Sigmoid colon (tissue), 6 donors: ENCODE measurements at regions not wholly inside any gene's neighbourhood (a gene's known extent, or its start where the extent isn't known, plus 50 kb on each side); places are given as distances from the start of the nearest gene placed in this dataset.
"Not testable (repeated sequence)": the region's sequence is repeated elsewhere in the genome, so short reads cannot be mapped to it uniquely, and the experiment has no call there.

Source experiments
- DNase-seq: peaks from one replicate; pipeline ENCODE4 v3.0.0-alpha.2; 2019
- H3K27ac ChIP-seq, 4 donors: fragments of 200-600 bp; sonication (generic); one replicate each; pipeline ENCODE4 v1.5.1; 2016 to 2019; ENCODE audit warnings: mild to moderate bottlenecking in 1 of 4
- H3K27me3 ChIP-seq, 3 donors: fragments of 200-600 bp; sonication (generic); one replicate each; pipeline ENCODE4 v1.5.1; 2019; ENCODE audit warnings: mild to moderate bottlenecking in 1 of 3
- H3K36me3 ChIP-seq, 4 donors: fragments of 200-600 bp; sonication (generic); one replicate each; pipeline ENCODE4 v1.5.1; 2016 to 2019
- H3K4me1 ChIP-seq, 4 donors: fragments of 200-600 bp; sonication (generic); one replicate each; pipeline ENCODE4 v1.5.1; 2017 to 2019
- H3K4me3 ChIP-seq, 4 donors: fragments of 200-600 bp; sonication (generic); one replicate each; pipeline ENCODE4 v1.5.1; 2017 to 2019; ENCODE audit warnings: mild to moderate bottlenecking in 2 of 4, moderate library complexity in 1 of 4
- H3K9me3 ChIP-seq, 4 donors: fragments of 200-600 bp in 3 of 4; sonication (generic) in 3 of 4; one replicate each; pipeline versions ENCODE4 v1.5.1 to v1.6.1; 2013 to 2019
- EP300 ChIP-seq, 4 donors: sonication (generic); formaldehyde crosslinking; IDR thresholded peaks; one replicate each; pipeline ENCODE4 v1.6.1; 2017; ENCODE audit warnings: antibody characterized with exemption in 4 of 4
- POLR2A ChIP-seq, 2 donors: fragments of 450-650 bp; IDR thresholded peaks; one replicate each; pipeline ENCODE4 v1.6.1; 2016; ENCODE audit warnings: antibody characterized with exemption in 2 of 2, mild to moderate bottlenecking in 2 of 2, moderate library complexity in 2 of 2
- POLR2AphosphoS5 ChIP-seq, 4 donors: sonication (generic); formaldehyde crosslinking; IDR thresholded peaks; one replicate each; pipeline ENCODE4 v1.6.1; 2017; ENCODE audit warnings: antibody characterized with exemption in 4 of 4
- WGBS, 2 donors: extraction: QIAGEN DNeasy Blood & Tissue Kit; methylation state at CpG; one replicate each; pipeline ENCODE4 v1.1.7; 2013; 5-methylcytosine and 5-hydroxymethylcytosine counted together
- intact Hi-C: fragments of 100-400 bp; cut with DNase I; formaldehyde crosslinking; loops from one replicate; pipeline ENCODE4 v1.15.1; 2023
- TF ChIP-seq, protein P1 (sequence below), 4 experiments: fragments of 450-650 bp in 3 of 4; fragments of 200-600 bp in 1 of 4; IDR thresholded peaks; one replicate each; pipeline ENCODE4 v1.5.1; 2016 to 2019; ENCODE audit warnings: antibody characterized with exemption in 4 of 4, mild to moderate bottlenecking in 3 of 4, moderate library complexity in 2 of 4
- donor health status: healthy with polysubstance abuse.
- donor health status: healthy.

DNA sequence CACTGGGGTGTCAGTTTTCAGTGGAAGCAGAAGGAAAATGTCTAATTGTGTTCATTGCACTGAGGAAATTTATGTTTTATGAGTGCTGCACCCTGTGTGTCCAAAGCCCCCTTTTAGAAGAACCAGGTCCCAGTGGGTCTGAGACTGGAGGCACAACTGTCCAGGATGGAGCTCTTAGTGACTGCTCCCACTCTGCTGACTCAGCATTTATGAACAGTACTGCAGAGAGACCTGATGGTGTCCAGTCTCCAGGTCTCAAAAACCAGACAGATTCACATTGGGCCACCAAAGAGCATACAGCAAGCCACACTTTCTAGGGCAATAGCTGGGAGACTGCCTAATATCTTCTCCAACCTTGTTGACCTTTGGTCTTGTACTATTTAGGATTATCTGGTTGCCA lies 321.9 kb downstream of the CBLN1 start:
- intact Hi-C loops, result no loop called here
- Histone ChIP-seq H3K27ac (no peak overlapping the region), H3K27me3 (no peaks in the 10 kb centered on the region), H3K4me1 (peaks cover 0 to 22% (median 11%) of the 10 kb centered on the region in 4 donors), H3K9me3 (no peaks in the 10 kb centered on the region), H3K36me3 (no peaks in the 10 kb centered on the region), H3K4me3 (no peak overlapping the region)
- DNase-seq, result no peak
- TF ChIP-seq, protein P1, sequence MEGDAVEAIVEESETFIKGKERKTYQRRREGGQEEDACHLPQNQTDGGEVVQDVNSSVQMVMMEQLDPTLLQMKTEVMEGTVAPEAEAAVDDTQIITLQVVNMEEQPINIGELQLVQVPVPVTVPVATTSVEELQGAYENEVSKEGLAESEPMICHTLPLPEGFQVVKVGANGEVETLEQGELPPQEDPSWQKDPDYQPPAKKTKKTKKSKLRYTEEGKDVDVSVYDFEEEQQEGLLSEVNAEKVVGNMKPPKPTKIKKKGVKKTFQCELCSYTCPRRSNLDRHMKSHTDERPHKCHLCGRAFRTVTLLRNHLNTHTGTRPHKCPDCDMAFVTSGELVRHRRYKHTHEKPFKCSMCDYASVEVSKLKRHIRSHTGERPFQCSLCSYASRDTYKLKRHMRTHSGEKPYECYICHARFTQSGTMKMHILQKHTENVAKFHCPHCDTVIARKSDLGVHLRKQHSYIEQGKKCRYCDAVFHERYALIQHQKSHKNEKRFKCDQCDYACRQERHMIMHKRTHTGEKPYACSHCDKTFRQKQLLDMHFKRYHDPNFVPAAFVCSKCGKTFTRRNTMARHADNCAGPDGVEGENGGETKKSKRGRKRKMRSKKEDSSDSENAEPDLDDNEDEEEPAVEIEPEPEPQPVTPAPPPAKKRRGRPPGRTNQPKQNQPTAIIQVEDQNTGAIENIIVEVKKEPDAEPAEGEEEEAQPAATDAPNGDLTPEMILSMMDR (IDR thresholded peaks at IDR 0.05), result no peak
- no peak for TF ChIP-seq POLR2A (IDR thresholded peaks at IDR 0.05)
- TF ChIP-seq EP300 (IDR thresholded peaks at IDR 0.05), result no peak
- no peak for TF ChIP-seq POLR2AphosphoS5 (IDR thresholded peaks at IDR 0.05)

DNA sequence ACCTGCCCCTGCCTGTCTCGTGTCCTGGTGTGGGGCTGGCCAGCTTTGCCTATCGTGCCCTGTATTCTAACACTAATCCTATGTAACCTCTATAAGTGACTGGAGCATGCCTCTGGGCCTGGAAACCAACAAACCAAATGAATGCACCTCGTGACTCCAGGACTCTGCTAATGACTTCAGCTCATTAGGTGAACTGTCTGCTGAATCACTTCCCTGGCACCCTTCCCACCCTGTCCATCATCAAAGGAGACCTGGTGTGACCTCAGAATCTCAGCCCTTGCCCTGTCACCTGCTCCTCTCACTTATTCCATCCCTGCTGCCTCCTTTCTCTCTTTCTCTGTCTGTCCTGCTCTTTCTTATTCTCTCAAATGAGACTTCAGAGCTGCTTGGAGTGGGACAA lies 322.4 kb downstream of the CBLN1 start:
- 61 to 63% methylated on average over 3 of the region's 3 CpGs for WGBS, 2 donors
- H3K9me3 ChIP-seq, result no peaks in the 10 kb centered on the region
- no peak for DNase-seq

DNA sequence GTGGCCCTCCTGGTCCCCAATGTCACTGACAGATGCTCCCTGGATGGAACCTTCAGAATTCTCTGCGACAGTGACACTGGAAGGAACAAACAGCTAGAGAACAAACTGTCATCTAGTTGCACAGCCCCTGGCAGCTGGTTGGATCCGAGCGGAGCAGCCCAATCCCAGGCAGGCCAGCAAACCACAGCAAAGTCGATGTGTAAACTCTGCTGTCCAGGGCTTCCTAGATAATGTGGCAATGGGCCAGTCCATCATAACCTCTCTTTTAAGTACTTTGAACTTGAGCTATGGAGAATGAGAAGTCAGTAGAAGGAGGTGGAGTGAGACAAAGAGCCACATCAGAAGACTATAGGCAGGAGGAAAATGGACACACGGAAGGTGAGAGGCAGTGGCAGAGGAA lies 323.0 kb downstream of the CBLN1 start:
- Histone ChIP-seq H3K4me1 (peaks cover 0 to 11% (median 3%) of the 10 kb centered on the region in 4 donors), H3K27ac (no peak overlapping the region), H3K9me3 (no peaks in the 10 kb centered on the region), H3K4me3 (no peak overlapping the region), H3K27me3 (no peaks in the 10 kb centered on the region), H3K36me3 (no peaks in the 10 kb centered on the region)
- TF ChIP-seq POLR2A (IDR thresholded peaks at IDR 0.05), result no peak
- no peak for TF ChIP-seq EP300 (IDR thresholded peaks at IDR 0.05)
- TF ChIP-seq POLR2AphosphoS5 (IDR thresholded peaks at IDR 0.05), result no peak
- TF ChIP-seq, protein P1 (IDR thresholded peaks at IDR 0.05), result no peak
- no peak for DNase-seq
- WGBS, 2 donors, result 77% methylated on average over 5 of the region's 5 CpGs
- intact Hi-C loops, result no loop called here

More for the DNA sequence above, 322.4 kb downstream of the CBLN1 start:
- Histone ChIP-seq H3K4me1 (peaks cover 0 to 16% (median 5%) of the 10 kb centered on the region in 4 donors), H3K36me3 (no peaks in the 10 kb centered on the region), H3K27ac (no peak overlapping the region), H3K4me3 (no peak overlapping the region), H3K27me3 (no peaks in the 10 kb centered on the region)
- intact Hi-C loops, result no loop called here
- TF ChIP-seq POLR2A (IDR thresholded peaks at IDR 0.05), result no peak
- TF ChIP-seq EP300 (IDR thresholded peaks at IDR 0.05), result no peak
- TF ChIP-seq POLR2AphosphoS5 (IDR thresholded peaks at IDR 0.05), result no peak
- TF ChIP-seq, protein P1 (IDR thresholded peaks at IDR 0.05), result no peak

DNA sequence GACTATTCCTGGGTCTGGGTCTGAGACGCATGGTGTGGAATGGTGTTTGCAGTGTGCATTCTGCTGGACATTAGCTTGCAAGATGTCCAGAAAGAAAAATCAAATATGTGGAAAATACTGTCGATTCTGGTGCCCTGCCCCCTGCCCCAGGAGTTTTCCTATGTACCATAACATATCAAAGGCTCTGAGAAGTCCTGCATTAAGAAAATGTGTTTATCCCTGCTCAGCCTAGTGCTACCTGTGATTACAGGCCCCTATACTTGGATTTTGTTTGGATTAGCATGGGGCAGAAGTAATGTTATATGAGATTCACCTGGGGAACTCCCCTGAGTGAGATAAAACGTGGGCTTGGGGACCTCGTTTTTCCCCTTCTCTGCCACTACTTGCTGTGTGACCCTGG lies 325.0 kb downstream of the CBLN1 start:
- DNase-seq, result no peak
- intact Hi-C loops, result no loop called here
- 49 to 76% methylated on average over 4 of the region's 4 CpGs for WGBS, 2 donors
- Histone ChIP-seq H3K4me1 (peaks cover 0 to 6% (median 0%) of the 10 kb centered on the region in 4 donors), H3K9me3 (no peaks in the 10 kb centered on the region), H3K36me3 (no peaks in the 10 kb centered on the region), H3K27ac (no peak overlapping the region), H3K27me3 (no peaks in the 10 kb centered on the region), H3K4me3 (no peak overlapping the region)
- TF ChIP-seq POLR2AphosphoS5 (IDR thresholded peaks at IDR 0.05) (no peak), POLR2A (IDR thresholded peaks at IDR 0.05) (no peak), EP300 (IDR thresholded peaks at IDR 0.05) (no peak)
- TF ChIP-seq, protein P1 (IDR thresholded peaks at IDR 0.05), result no peak

DNA sequence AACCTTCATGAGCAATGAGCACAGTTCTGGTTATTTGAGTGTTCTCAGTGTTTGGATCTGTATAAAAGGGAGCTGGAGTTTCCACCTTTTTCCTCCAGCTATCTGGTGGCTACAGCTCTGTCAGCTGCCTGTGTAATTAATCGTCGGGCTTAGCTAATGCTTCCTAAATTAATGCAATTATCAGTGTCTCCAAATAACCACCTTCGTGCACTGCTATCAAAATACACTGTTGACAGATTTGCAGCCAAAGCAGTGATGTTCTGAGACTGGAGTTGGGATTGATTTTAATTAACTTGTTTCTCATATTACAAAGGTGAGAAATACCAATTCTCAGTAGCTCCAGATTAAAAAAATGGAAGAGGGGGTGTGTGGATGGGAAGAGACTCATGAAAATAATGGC lies 325.8 kb downstream of the CBLN1 start:
- no peak for DNase-seq
- no peak for TF ChIP-seq EP300 (IDR thresholded peaks at IDR 0.05)
- no peak for TF ChIP-seq POLR2AphosphoS5 (IDR thresholded peaks at IDR 0.05)
- no peak for TF ChIP-seq POLR2A (IDR thresholded peaks at IDR 0.05)
- TF ChIP-seq, protein P1 (IDR thresholded peaks at IDR 0.05), result no peak
- WGBS, 2 donors, result 73 to 80% methylated on average over 3 of the region's 3 CpGs
- H3K9me3 ChIP-seq, result no peaks in the 10 kb centered on the region
- H3K4me1 ChIP-seq, result peaks cover 0 to 6% (median 0%) of the 10 kb centered on the region in 4 donors
- H3K27me3 ChIP-seq, result no peaks in the 10 kb centered on the region
- no peak overlapping the region for H3K27ac ChIP-seq
- no peaks in the 10 kb centered on the region for H3K36me3 ChIP-seq
- no peak overlapping the region for H3K4me3 ChIP-seq
- intact Hi-C loops, result no loop called here

DNA sequence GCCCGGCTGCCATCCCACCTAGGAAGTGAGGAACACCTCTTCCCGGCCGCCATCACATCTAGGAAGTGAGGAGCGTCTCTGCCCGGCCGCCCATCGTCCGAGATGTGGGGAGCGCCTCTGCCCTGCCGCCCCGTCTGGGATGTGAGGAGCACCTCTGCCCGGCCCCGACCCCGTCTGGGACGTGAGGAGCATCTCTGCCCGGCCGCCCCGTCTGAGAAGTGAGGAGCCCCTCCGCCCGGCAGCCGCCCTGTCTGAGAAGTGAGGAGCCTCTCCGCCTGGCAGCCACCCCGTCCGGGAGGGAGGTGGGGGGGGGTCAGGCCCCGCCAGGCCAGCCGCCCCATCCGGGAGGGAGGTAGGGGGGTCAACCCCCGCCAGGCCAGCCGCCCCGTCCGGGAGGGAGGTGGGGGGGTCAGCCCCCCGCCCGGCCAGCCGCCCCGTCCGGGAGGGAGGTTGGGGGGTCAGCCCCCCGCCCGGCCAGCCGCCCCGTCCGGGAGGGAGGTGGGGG lies 330.0 kb downstream of the CBLN1 start:
- H3K27me3 ChIP-seq, intact Hi-C loops, H3K36me3 ChIP-seq, DNase-seq, H3K9me3 ChIP-seq: not testable (repeated sequence)
- Histone ChIP-seq H3K4me3 (peak overlapping the region in 1 of 4 donors; percentile 26), H3K4me1 (peaks cover 0 to 46% (median 36%) of the 10 kb centered on the region in 4 donors), H3K27ac (peak overlapping the region in 3 of 4 donors; percentile 22 to 71 (median 63))
- 90% methylated on average over 35 of the region's 41 CpGs for WGBS, 2 donors
